ENCODE measurements at regions not wholly inside any gene's neighbourhood (a gene's known extent, or its start where the extent isn't known, plus 50 kb on each side); places are given as distances from the start of the nearest gene placed in this dataset.

DNA sequence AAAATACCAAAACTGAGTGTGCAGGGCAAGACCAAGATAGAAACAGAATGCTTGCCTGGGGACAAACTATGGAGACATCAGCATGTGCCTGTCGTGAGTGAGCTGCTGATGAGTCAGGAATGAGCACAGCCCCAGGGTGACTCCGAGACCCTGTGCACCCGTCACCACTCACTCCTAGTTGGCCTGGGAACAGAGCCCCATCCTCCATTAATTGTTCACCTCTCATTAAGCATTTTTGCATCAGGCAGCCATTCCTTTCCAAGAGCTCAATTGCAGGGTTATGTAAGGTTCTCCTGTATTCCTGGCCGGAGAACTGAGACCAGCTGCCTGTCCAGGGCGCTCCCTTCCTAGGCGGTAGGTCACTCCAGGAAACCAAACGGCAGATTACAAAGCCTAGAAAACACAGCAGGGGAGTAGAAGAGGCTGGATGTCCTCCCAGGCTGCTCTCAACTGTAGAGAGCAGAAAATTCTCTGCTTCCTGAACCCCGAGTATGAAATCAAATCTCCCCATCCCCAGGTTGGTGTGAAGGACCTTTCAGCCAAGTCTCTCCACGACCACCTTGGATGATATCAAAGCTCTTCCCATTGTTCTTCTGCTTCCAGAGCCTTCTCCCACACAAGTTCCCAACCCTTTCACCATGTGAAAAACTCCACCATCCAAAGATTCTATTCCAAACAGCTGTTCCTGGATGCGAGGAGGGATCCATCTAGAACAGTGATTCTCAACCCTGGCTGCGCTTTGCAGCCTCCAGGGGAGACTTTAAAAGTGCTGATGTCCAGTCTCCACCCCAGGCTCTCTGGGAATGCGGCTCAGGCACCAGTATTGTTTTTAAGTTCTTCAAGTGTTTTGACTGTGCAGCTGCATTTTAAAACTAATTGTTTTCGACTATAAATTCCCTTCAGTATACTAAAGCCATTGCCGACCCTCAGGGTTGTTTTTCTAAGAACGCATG lies 532.6 kb upstream of the JARID2 start:
- DNase-seq (ENCODE audit: low read depth in 2 of 2) = no peak

DNA sequence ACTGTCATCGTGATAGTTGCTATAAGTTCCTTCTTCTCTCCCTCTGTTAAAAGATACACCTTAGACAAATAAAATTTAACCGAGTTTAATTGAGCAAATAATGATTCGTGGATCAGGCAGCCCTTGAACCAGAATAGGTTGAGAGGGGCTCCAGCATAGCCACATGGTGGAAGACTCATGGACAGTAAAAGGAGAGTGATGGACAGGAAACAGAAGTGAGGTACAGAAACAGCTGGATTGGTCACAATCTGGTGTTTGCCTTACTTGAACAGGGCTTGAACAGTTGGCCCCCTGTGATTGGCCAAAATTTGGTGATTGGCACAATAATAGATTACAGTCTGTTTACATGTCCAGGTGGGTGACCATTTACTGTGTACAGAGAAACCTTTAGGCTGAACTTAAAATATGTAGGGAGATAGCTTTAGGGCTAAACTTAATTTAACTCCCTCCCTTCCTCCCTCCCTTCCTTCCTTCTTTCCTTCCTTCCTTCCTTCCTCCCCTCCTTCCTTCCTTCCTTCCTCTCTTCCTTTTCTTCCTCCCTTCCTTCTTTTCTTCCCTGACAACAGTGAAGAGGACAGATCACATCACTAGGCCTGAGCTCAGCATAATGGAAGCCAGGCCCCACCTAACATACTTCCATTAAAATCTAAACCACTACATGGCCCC lies 531.8 kb upstream of the JARID2 start:
- DNase-seq (ENCODE audit: low read depth in 2 of 2) = no peak

DNA sequence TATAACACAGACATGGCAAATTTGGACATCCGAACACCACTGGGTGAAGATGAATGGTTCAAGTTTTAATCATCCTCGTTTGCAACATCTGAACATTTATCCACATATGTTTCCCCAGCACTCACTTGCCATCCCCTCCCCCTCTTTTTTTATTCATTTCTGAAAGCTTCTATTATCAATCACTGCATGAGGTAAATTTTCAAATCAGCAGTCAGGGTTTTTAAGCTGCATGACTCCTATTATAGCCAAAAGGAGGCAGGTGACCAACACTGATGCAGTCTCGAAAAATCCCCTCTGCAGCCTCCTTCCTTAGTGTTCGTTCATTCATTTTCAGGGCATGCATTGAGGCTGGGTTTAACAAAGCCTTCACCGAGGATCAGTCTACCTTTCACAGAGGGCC lies 530.8 kb upstream of the JARID2 start:
- no peak for DNase-seq (ENCODE audit: low read depth in 2 of 2)

DNA sequence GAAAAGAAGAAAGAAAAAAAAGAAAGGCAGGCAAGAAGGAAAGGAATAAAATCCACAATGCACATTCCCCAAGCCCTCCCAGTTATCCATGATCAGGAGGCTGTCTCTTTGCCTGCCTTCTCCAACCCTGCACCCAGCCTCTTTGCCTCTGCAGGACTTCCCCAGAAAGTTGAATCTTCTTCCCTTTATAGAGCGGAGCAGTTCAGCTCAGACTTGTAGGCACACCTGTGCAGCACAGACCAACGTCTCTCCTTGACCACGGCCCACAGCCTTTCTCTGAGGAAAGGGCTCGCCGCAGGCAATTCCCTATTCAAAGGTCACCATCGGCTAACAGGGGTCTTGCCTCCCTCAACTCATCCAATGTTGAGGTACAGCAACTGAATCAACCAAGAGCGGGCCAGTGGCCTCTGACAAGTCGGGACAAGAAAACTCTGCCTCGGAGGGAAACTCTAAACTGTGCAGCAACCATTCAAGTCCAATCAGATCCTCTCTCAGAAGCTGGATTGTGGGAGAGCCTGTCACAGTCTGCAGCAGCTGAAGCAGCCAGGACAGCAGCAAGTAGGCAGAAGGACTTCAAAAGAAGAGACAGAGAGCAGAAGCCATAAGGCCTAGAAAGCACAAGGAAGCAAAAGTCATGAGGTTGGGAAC lies 529.2 kb upstream of the JARID2 start:
- no peak for DNase-seq (ENCODE audit: low read depth in 2 of 2)

DNA sequence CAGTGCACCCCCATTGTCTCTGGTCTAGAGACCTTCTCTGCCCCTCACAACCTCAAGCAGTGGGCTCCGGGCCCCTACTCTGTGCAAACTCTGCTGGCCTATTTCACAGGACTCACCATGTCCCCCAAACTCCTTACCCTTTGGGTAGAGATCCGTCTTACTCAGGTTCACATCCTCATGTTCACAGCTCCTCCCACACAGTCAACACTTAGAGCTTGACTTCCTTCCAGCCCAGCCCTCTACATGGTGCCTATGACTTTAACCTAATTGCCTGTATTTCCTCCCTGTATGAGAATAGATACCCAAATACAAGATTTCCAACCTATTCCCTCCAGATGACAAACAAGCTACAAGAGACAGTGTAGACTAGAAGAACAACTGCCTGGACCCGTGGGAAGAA lies 528.6 kb upstream of the JARID2 start:
- DNase-seq (ENCODE audit: low read depth in 2 of 2) = no peak

DNA sequence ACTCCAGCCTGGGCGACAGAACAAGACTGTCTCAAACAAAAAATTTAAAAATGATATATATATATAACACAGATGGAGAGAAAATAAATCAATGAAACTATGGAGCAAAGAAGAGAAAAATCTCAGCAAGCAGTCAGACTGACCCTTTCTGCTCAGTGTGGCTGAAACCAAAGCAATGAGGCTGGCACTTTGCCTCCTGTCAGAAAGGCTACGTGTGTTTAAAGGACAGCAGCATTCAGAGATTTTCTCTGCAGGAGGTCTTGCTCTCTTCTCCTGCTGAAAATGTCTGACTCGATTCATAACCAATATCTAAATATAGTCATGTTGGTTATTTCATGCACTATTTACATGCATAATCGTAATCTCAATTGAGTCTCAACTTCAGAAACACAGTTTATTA lies 527.0 kb upstream of the JARID2 start:
- no peak for DNase-seq (ENCODE audit: low read depth in 2 of 2)

DNA sequence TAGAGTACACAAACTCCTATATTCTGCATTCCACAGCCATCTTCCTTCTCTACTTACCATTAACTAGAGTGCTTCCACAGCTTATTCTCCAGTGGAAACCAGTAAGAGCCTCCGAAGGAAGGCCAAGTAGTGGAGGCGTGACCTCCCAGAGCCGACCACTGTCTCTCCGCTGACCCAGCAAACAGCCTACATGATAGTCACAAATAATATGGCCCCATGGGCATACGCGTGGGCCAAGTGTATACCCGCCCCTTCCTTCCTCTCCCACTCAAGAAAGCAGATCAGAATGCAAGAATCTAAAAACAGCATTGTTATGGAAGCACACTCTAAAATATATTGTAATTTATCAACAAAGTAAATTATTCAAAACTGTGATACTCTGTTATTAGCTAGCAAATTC lies 526.6 kb upstream of the JARID2 start:
- DNase-seq (ENCODE audit: low read depth in 2 of 2) = no peak

DNA sequence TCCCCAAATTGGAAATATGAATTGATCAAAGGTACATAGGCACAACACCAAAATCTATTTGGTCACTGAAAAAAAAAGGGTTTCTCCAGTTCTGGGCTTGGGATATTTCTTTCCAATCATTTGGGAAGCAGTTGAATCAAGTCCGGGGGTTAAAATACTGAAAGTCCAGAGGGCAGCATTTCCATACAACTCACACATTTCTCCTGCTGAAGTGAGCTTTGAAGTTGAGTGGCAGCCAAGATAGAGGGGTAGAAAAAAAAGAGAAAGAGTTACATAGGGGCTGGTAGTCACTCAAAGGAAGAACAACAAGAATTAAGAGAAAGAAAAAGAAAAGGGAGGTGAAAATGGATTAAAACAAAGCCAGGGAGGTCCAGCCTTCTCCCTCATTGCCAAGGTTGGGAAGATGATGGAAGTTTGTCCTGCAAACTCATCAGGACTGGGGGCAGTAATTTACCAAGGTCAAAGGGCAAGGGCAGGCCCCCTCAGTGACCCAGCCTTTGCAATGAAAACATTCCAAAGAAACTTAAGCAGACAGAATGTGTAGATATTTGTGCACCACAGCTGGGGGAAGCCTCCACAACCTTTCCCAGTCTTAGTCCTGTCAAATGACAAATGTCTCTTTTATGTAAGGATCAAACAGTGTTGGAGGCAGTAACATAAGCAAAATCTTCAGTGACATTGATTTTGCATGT lies 525.3 kb upstream of the JARID2 start:
- DNase-seq (ENCODE audit: low read depth in 2 of 2) = no peak

DNA sequence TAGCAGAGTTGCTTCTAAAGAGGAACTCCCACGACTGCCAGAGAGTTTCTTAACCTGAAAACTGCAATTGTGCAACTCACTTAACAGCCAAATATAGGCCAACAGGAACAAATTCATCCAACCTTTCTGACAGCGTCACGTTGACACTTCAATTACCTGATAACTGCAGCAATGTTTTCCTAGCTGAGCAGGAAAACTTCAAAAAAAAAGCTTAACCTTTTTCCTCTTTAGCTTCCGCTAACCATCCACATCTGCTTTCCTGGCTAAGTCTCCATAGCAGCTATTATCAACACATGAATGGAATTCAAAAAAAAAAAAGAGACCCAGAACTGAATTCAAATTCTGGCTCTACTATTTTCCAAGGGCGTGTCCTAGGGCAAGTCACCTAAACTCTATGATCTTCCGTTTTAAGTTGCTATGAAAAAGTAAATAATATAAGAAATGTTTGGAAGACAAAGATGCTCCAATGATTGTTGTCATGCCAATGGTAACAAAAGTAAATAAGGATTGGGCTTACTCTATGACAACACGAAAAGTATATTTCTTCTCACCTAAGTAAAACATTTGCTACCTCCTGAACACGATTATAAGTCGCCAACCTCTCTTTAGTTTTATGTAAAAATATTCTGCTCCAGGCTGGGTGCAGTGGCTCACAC lies 524.6 kb upstream of the JARID2 start:
- DNase-seq (ENCODE audit: low read depth in 2 of 2) = no peak

DNA sequence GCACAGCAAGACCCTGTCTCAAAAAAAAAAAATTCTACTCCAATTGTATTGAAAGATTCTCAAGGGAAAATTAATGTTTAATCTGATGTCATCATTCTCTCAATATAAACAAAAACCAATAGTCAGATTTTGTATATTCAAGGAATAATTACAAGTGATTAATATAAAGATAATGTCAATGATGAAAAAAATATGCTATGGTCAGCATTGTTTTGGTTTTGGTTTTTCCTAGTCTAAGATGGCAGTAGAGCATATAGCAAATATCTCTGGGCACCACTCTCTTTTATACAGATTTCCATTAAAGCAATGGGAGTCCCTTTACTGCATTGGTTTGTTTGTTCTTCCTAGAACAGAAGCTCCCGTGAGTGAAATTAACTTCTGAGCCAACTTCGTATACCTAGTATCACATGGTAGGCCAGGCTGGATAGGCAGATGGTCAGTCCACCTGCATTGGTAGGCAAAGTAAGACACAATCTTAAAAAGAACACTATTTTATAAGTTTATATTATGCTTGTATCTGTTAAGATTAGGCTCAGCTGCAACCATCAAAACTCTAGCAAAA lies 523.8 kb upstream of the JARID2 start:
- no peak for DNase-seq (ENCODE audit: low read depth in 2 of 2)

DNA sequence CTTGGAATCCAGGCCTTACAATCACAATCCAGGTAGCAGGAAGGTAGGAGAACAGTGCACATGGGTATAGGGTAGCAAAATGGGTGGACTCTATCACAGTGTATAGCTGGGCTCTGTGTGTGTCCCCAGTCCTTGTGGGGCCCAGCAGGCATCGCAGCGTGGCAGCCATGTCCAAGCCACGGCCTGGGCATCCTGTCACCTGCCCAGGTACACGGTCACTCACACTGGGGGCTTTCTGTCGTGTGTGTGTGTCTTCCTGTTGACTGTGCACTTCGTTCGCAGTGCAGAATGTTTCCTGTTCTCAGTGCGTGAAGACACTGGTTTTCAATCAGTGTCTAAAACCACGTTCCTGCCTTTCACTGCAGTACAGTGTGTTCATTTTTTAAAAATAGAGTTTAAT lies 523.2 kb upstream of the JARID2 start:
- no peak for DNase-seq (ENCODE audit: low read depth in 2 of 2)

DNA sequence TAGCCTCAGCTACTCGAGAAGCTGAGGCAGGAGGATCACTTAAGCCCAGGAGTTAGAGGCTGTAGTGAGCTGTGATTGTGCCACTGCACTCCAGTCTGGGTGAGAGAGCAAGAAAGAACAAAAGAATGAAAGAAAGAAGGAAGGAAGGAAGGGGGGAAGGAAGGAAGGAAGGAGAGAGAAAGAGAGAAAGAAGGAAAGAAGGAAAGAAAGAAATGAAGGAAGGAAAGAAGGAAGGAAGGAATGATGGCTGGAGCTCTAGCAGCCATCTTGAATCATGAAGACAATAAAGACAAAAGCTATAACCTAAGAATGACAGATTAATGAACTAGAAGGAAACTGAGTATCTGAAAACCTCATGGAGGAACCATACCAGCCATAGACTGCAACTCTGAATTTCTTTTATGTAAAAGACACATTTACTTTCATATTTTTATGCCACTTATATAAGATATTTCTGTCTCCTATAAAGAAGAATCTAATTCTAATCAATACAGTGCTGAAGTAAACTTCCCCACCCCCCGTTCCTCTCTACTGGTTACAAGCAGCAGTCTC lies 522.3 kb upstream of the JARID2 start:
- no peak for DNase-seq (ENCODE audit: low read depth in 2 of 2)

DNA sequence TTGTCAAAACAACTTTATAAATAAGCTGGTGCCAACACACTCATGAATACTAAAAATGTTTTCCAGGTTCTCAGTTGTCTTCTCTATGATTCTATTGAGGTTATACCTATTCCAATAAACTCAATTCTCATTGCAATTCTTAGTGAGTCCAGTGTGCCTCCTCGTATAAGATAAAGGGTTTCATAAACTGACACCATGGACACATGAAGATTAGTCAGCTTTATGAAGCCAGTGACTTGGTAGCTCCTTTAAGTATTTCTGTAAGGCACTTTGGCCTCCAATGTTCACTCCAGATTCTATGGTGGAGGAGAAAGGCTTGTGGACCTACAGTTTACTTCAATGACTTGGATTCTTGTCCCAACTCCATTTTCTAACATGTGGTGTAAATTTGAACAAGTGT lies 521.3 kb upstream of the JARID2 start:
- DNase-seq (ENCODE audit: low read depth in 2 of 2) = no peak

DNA sequence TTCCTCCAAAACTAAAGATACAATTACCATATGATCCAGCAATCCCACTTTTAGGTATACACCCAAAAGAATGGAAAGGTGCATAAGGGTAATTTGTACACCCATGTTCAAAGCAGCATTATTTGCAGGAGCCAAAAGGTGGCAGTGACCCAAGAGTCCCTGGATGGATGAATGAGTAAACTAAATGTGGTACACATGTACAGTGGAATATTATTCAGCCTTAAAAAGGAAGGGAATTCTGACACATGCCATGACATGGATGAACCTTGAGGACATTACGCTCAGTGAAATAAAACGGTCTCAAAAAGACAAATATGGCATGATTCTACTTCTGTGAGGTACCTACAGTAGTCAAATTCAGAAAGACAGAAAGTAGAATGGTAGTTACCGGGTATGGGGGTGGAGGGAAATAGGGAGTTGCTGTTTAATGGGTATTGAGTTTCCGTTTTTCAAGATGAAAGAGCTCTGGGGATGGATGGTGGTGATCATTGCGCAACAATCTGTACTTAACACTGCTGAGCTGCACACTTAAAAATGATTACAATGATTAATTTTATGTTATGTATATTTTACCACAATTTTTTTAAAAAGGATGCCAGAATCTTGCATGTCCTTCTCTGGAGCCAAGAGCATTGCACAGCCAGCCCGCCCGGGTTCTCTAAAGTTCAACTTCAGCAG lies 518.9 kb upstream of the JARID2 start:
- no peak for DNase-seq (ENCODE audit: low read depth in 2 of 2)

DNA sequence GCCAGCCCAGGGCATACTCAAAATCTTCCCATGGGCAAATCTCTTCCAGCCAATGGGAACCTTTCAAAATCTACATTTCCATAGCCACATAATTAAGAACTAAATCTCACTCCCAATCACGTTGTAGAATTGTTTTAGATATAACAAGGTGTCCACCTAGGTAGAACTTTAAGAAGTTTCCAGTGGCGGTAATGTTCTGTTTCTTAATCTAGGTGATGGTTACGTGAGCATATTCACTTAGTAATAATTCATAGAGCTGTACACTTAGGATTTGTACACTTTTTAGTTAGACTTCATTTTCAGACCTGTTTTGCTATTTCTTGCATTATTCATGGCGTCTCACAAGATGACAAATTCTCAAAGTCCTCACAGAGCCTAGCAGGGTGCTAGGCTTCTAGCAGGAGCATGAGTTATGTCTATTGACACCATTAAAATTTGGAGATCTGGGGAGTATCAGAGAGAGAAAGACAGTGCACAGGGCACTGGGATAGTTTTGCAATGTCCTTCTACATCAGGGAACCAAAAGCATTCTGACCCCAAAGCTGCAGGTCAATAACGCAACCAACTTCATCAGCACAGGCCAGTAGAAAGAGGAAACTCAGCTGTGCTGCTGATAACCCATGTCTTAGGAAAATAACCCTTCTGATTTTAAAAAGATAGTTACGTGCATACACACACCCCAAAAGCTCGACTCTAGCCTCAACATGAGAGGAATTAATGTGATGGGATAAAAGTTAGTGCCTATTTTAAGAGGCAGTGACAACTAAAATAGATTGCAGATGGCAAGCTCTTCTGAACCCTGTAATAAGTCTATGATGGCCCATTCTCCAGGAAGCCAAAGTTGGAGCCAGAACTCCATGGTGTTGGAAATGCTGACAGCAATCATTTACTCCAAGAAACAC lies 518.1 kb upstream of the JARID2 start:
- no peak for DNase-seq (ENCODE audit: low read depth in 2 of 2)

DNA sequence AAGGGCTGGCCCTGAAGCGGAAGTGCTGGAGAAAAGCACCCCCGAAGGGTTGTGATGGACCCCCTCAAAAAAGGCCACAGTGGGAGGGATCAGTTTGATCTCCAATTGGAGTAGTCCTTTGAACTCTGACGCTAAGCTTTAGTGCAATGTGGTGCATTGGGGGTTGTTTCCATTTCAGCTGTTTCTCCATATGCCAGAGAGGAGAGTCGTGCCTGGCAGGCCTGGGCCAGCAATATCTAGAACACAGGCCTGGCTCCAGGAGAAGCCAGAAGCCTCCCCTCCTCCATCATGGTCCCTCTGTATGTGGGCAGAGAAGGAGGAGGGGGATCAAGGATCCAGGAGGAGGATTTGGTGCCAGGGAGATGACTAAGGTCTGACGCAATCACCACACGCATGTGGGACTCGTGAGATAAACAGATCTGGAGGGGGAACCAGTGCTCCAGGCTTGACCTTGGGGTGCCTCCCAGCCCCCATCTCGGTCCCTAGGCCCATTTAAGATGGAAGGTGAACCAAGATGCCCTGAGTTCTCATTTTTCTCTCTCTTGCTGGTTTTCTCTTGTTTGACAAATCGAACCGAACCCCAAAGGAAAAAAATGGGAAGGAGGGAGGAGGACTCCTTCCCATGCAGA lies 517.4 kb upstream of the JARID2 start:
- DNase-seq (ENCODE audit: low read depth in 2 of 2) = no peak

DNA sequence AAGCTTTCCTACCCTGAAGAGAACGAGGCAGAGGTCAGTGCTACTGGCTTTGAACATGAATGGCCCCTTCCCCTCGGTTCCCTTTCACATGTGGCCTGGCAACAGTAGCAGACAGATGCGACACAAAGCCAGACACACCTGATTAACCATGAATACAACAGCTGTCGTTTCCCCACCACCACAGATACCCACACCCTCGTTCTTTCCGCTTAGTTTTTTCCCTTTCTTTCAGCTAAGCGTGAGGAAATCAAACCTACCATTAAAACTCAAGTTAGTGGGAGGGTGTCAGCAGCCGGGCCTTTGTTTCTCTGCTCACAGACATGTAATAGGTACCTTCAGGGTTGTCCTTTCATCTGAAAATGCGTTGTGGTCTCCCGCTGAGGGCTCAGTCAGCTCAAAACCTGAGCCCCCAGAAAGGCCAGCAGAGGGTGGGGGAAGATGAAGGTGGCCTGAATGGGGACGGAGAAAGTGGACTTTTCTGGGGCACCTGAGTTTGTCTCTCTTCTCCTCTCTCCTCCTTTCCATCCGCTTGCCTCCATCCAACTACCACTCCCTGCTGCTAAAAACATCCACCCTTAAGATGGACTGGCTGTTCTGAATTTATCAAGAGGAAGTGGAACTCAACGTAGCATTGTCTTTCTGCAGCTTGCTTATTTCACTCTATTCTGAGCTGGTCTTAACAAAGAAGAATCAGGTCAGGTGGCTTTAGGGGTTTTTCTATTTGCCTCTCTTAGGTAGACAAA lies 516.6 kb upstream of the JARID2 start:
- DNase-seq (ENCODE audit: low read depth in 2 of 2) = no peak

DNA sequence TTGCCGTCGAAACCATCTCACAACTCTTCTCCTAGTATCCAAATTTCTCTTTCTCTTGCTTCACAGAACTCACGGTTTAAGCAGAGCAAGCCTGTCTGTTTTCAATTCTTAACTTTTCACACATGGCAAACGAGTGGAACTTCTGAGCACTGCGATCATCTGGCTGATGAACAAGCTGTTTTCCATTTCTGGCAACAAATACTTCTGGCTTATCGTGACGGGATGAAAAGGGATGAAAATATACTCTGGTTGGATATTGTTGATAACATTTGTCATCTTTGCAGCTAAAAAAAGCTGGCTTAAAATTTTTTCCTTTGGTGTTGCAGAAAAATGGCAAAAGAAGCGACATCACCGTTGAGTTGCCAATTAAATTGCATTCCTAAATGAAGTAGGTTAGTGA lies 515.2 kb upstream of the JARID2 start:
- DNase-seq (ENCODE audit: low read depth in 2 of 2) = no peak
